ENCODE measurements at regions not wholly inside any gene's neighbourhood (a gene's known extent, or its start where the extent isn't known, plus 50 kb on each side); places are given as distances from the start of the nearest gene placed in this dataset.
A peak's percentile ranks its signal among the peaks of the same experiment; 100 is the strongest.

GRCh38 chr6:137704802-137705159 is 162.3 kb upstream of the TNFAIP3 start:
- DNase-seq (no peak), ATAC-seq (ENCODE audit: low FRiP score) (no peak)
- 63 to 70% methylated on average over 5 of the region's 5 CpGs for WGBS, 2 donors
- Histone ChIP-seq H3K4me3 (ENCODE audit: low read length in 2 of 2) (no peak overlapping the region), H3K9me3 (ENCODE audit: control insufficient read depth, low read length) (no peaks in the 10 kb centered on the region), H3K4me1 (ENCODE audit: control insufficient read depth in 1 of 2, insufficient read depth in 2 of 2, low read length in 2 of 2) (peaks cover 0 to 6% of the 10 kb centered on the region in 2 donors), H3K27me3 (ENCODE audit: control insufficient read depth in 1 of 2, insufficient read depth in 2 of 2, low read length in 1 of 2) (no peaks in the 10 kb centered on the region), H3K36me3 (ENCODE audit: control insufficient read depth in 1 of 2, insufficient read depth in 2 of 2, low read length in 1 of 2) (no peaks in the 10 kb centered on the region), H3K27ac (ENCODE audit: low read depth in 1 of 2, low read length in 2 of 2) (no peak overlapping the region)
- intact Hi-C loops (cut with DNase I), result loop anchor here (5.0 to 10.0 kb wide), 3 partner anchors 163 to 403 kb away; partner anchors contain the start of genes TNFAIP3 (in 2 of the 2) and PERP (in 1 of the 2)

- Histone ChIP-seq H3K4me1 (ENCODE audit: control insufficient read depth in 1 of 2, insufficient read depth in 2 of 2, low read length in 2 of 2) (peaks cover 0 to 6% of the 10 kb centered on the region in 2 donors), H3K36me3 (ENCODE audit: control insufficient read depth in 1 of 2, insufficient read depth in 2 of 2, low read length in 1 of 2) (no peaks in the 10 kb centered on the region), H3K9me3 (ENCODE audit: control insufficient read depth, low read length) (no peaks in the 10 kb centered on the region), H3K4me3 (ENCODE audit: low read length in 2 of 2) (no peak overlapping the region), H3K27ac (ENCODE audit: low read depth in 1 of 2, low read length in 2 of 2) (no peak overlapping the region), H3K27me3 (ENCODE audit: control insufficient read depth in 1 of 2, insufficient read depth in 2 of 2, low read length in 1 of 2) (no peaks in the 10 kb centered on the region)
- intact Hi-C loops (cut with DNase I), result loop anchor here (2.0 to 10.0 kb wide), 4 partner anchors 162 to 402 kb away; partner anchors contain the start of genes TNFAIP3 (in 2 of the 2) and PERP (in 1 of the 2)
- ATAC-seq (ENCODE audit: low FRiP score), result no peak
- WGBS, 2 donors, result 45 to 50% methylated on average over 11 of the region's 11 CpGs
- DNase-seq, result peak in 1 of 2 donors; percentile 70
Observed at GRCh38 chr6:137705160-137706082, 161.6 kb upstream of the TNFAIP3 start.

GRCh38 chr6:137706083-137706750 is 160.8 kb upstream of the TNFAIP3 start:
- no peaks in the 10 kb centered on the region for H3K27me3 ChIP-seq (ENCODE audit: control insufficient read depth in 1 of 2, insufficient read depth in 2 of 2, low read length in 1 of 2)
- no peaks in the 10 kb centered on the region for H3K9me3 ChIP-seq (ENCODE audit: control insufficient read depth, low read length)
- no peak for DNase-seq
- H3K27ac ChIP-seq (ENCODE audit: low read depth in 1 of 2, low read length in 2 of 2), result no peak overlapping the region
- intact Hi-C loops (cut with DNase I), result loop anchor here (2.0 to 10.0 kb wide), 4 partner anchors 161 to 401 kb away; partner anchors contain the start of genes TNFAIP3 (in 2 of the 2) and PERP (in 1 of the 2)
- WGBS, 2 donors, result 60 to 66% methylated on average over 10 of the region's 10 CpGs
- H3K36me3 ChIP-seq (ENCODE audit: control insufficient read depth in 1 of 2, insufficient read depth in 2 of 2, low read length in 1 of 2), result no peaks in the 10 kb centered on the region
- ATAC-seq (ENCODE audit: low FRiP score), result no peak
- H3K4me1 ChIP-seq (ENCODE audit: control insufficient read depth in 1 of 2, insufficient read depth in 2 of 2, low read length in 2 of 2), result peaks cover 0 to 6% of the 10 kb centered on the region in 2 donors
- no peak overlapping the region for H3K4me3 ChIP-seq (ENCODE audit: low read length in 2 of 2)

DNA sequence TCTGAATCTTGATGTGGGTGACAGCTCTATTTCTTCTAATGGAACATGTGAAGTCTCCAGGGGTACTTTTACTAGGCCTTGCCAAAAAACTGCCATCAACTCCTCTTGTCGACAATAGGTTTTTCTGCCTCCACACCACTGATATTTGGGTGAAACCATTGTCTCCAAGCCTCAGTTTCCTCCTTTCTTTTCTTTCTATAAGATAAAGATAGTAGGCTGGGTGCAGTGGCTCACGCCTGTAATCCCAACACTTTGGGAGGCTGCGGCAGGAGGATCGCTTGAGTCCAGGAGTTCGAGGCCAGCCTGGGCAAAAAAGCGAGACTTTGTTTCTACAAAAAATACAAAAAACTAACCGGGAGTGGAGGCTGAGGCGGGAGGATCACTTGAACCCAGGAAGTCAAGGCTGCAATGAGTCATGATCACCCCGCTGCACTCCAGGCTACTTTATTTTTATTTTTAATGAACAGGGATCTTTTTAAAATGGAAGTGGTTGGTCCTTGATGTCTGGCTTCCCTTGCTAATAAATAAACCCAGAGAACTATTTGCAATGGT is 159.9 kb upstream of the TNFAIP3 start:
- Histone ChIP-seq H3K36me3 (ENCODE audit: control insufficient read depth in 1 of 2, insufficient read depth in 2 of 2, low read length in 1 of 2) (no peaks in the 10 kb centered on the region), H3K4me1 (ENCODE audit: control insufficient read depth in 1 of 2, insufficient read depth in 2 of 2, low read length in 2 of 2) (peaks cover 0 to 3% of the 10 kb centered on the region in 2 donors), H3K27ac (ENCODE audit: low read depth in 1 of 2, low read length in 2 of 2) (no peak overlapping the region), H3K4me3 (ENCODE audit: low read length in 2 of 2) (no peak overlapping the region), H3K27me3 (ENCODE audit: control insufficient read depth in 1 of 2, insufficient read depth in 2 of 2, low read length in 1 of 2) (no peaks in the 10 kb centered on the region), H3K9me3 (ENCODE audit: control insufficient read depth, low read length) (no peaks in the 10 kb centered on the region)
- no peak for DNase-seq
- WGBS, 2 donors, result 82 to 85% methylated on average over 9 of the region's 9 CpGs
- ATAC-seq (ENCODE audit: low FRiP score), result no peak
- intact Hi-C loops (cut with DNase I), result loop anchor here (2.0 to 10.0 kb wide), 4 partner anchors 160 to 400 kb away; partner anchors contain the start of genes TNFAIP3 (in 2 of the 2) and PERP (in 1 of the 2)

GRCh38 chr6:137707590-137708360 is 159.3 kb upstream of the TNFAIP3 start:
- Histone ChIP-seq H3K27me3 (ENCODE audit: control insufficient read depth in 1 of 2, insufficient read depth in 2 of 2, low read length in 1 of 2) (no peaks in the 10 kb centered on the region), H3K4me1 (ENCODE audit: control insufficient read depth in 1 of 2, insufficient read depth in 2 of 2, low read length in 2 of 2) (no peaks in the 10 kb centered on the region), H3K27ac (ENCODE audit: low read depth in 1 of 2, low read length in 2 of 2) (no peak overlapping the region), H3K36me3 (ENCODE audit: control insufficient read depth in 1 of 2, insufficient read depth in 2 of 2, low read length in 1 of 2) (no peaks in the 10 kb centered on the region), H3K9me3 (ENCODE audit: control insufficient read depth, low read length) (no peaks in the 10 kb centered on the region), H3K4me3 (ENCODE audit: low read length in 2 of 2) (no peak overlapping the region)
- 16 to 19% methylated on average over 13 of the region's 13 CpGs for WGBS, 2 donors
- DNase-seq, result peak in 1 of 2 donors; percentile 68
- ATAC-seq (ENCODE audit: low FRiP score), result peak; percentile 75
- intact Hi-C loops (cut with DNase I), result loop anchor here (2.0 to 10.0 kb wide), 4 partner anchors 160 to 400 kb away; partner anchors contain the start of genes TNFAIP3 (in 2 of the 2) and PERP (in 1 of the 2)

- WGBS, 2 donors, result 27 to 47% methylated on average over 1 of the region's 1 CpG
- intact Hi-C loops (cut with DNase I), result loop anchor here (2.0 to 10.0 kb wide), 4 partner anchors 159 to 399 kb away; partner anchors contain the start of genes TNFAIP3 (in 2 of the 2) and PERP (in 1 of the 2)
- no peaks in the 10 kb centered on the region for H3K4me1 ChIP-seq (ENCODE audit: control insufficient read depth in 1 of 2, insufficient read depth in 2 of 2, low read length in 2 of 2)
- ATAC-seq (ENCODE audit: low FRiP score), result no peak
- H3K9me3 ChIP-seq (ENCODE audit: control insufficient read depth, low read length), result no peaks in the 10 kb centered on the region
- no peak overlapping the region for H3K4me3 ChIP-seq (ENCODE audit: low read length in 2 of 2)
- no peaks in the 10 kb centered on the region for H3K36me3 ChIP-seq (ENCODE audit: control insufficient read depth in 1 of 2, insufficient read depth in 2 of 2, low read length in 1 of 2)
- H3K27me3 ChIP-seq (ENCODE audit: control insufficient read depth in 1 of 2, insufficient read depth in 2 of 2, low read length in 1 of 2), result no peaks in the 10 kb centered on the region
- H3K27ac ChIP-seq (ENCODE audit: low read depth in 1 of 2, low read length in 2 of 2), result no peak overlapping the region
- no peak for DNase-seq
Observed at GRCh38 chr6:137708481-137708880, 158.6 kb upstream of the TNFAIP3 start.

GRCh38 chr6:137709424-137710236 is 157.4 kb upstream of the TNFAIP3 start:
- Histone ChIP-seq H3K4me3 (ENCODE audit: low read length in 2 of 2) (no peak overlapping the region), H3K27me3 (ENCODE audit: control insufficient read depth in 1 of 2, insufficient read depth in 2 of 2, low read length in 1 of 2) (no peaks in the 10 kb centered on the region), H3K36me3 (ENCODE audit: control insufficient read depth in 1 of 2, insufficient read depth in 2 of 2, low read length in 1 of 2) (no peaks in the 10 kb centered on the region), H3K27ac (ENCODE audit: low read depth in 1 of 2, low read length in 2 of 2) (no peak overlapping the region), H3K4me1 (ENCODE audit: control insufficient read depth in 1 of 2, insufficient read depth in 2 of 2, low read length in 2 of 2) (no peaks in the 10 kb centered on the region), H3K9me3 (ENCODE audit: control insufficient read depth, low read length) (no peaks in the 10 kb centered on the region)
- DNase-seq, result no peak
- WGBS, 2 donors, result 95 to 96% methylated on average over 7 of the region's 7 CpGs
- no peak for ATAC-seq (ENCODE audit: low FRiP score)
- intact Hi-C loops (cut with DNase I), result loop anchor here (2.0 to 10.0 kb wide), 4 partner anchors 158 to 398 kb away; partner anchors contain the start of genes TNFAIP3 (in 2 of the 2) and PERP (in 1 of the 2)

Data from aorta (tissue), 5 donors.